ENCODE measurements at regions not wholly inside any gene's neighbourhood (a gene's known extent, or its start where the extent isn't known, plus 50 kb on each side); places are given as distances from the start of the nearest gene placed in this dataset.

GRCh38 chr6:169895926-169896761 lies 144.7 kb downstream of the ERMARD start:
- DNase-seq (ENCODE audit: low read depth in 3 of 3) = no peak

GRCh38 chr6:169895000-169895759 lies 143.8 kb downstream of the ERMARD start:
- no peak for DNase-seq (ENCODE audit: low read depth in 3 of 3)

DNA sequence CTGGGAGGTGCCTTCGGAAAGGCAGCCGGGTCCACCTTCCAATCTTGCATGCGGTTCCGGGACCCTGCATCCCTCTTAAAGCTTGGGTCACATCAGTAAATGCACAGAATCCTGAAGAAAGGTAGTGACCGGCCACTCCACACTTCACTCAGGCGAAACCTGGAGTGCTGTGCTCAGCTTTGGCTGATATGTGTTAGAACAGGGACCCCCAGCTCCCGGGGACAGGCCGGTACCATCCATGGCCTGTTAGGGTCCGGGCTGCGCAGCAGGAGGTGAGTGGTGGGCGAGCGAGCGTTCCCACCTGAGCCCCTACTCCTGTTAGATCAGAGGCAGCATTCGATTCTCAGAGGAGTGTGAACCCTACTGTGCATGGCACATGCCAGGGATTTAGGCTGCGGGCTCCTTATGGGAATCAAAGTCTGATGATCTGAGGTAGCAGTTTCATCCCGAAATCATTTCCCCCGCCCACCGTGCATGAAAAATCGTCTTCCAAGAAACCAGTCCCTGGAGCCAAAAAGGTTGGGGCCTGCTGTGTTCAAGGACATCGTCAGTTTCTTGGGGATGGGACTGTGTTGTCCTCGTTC lies 143.0 kb downstream of the ERMARD start:
- DNase-seq (ENCODE audit: low read depth in 3 of 3) = no peak

- DNase-seq (ENCODE audit: low read depth in 3 of 3) = no peak
These were observed 142.2 kb downstream of the ERMARD start for GRCh38 chr6:169893624-169894023.

- no peak for DNase-seq (ENCODE audit: low read depth in 3 of 3)
These were observed 140.4 kb downstream of the ERMARD start for GRCh38 chr6:169891846-169892245.

- DNase-seq (ENCODE audit: low read depth in 3 of 3) = no peak
These were observed 140.0 kb downstream of the ERMARD start for GRCh38 chr6:169891421-169891820.

DNA sequence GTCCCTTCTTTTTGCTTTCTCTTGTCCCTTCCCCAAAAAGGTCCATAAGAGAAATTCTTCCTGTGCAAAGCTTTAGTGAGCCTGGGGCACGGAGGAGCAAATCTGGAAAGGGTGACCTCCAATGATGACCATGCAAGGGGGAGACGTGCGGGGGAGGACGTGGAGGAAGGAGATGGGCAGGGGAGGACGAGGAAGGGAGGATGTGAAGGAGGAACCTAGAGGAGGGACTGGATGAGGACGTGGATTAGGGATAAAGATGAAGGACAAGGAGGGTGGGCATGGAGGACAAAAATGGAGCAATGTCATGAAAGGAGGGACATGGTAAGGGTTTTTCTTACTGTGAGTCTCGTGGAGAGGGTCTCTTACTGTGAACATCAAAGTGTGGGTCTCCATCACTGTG lies 139.5 kb downstream of the ERMARD start:
- no peak for DNase-seq (ENCODE audit: low read depth in 3 of 3)

- no peak for DNase-seq (ENCODE audit: low read depth in 3 of 3)
These were observed 138.6 kb downstream of the ERMARD start for GRCh38 chr6:169890049-169890448.

DNA sequence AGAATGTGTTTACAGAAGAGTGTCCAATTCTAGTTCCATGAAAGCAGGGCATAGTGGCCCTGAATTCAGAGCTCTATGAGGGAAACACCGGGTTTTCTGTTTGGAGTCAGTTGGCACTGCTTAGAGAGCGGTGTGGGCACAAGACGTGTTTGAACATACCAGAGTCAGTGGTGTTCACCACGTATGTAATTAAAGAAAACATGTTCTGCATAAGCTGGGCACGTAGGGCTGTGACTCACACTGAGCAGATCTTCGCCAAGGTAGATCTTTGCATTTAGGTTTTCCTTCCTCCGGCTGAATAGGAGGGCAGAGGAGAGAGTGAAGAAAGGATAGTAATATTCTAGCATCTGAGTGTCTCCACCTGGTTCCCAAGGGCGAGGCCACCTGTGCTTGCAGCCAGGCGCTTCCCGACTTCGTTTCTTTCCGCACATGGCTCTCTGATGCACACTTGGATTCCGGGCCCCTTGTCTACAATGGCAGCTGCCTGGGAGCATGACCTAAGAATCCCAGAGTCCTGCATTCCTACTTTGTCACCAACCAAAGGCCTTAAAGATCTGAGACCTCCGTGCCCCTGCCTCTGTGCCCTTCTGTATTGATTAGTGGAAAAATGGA lies 136.2 kb downstream of the ERMARD start:
- no peak for DNase-seq (ENCODE audit: low read depth in 3 of 3)

DNA sequence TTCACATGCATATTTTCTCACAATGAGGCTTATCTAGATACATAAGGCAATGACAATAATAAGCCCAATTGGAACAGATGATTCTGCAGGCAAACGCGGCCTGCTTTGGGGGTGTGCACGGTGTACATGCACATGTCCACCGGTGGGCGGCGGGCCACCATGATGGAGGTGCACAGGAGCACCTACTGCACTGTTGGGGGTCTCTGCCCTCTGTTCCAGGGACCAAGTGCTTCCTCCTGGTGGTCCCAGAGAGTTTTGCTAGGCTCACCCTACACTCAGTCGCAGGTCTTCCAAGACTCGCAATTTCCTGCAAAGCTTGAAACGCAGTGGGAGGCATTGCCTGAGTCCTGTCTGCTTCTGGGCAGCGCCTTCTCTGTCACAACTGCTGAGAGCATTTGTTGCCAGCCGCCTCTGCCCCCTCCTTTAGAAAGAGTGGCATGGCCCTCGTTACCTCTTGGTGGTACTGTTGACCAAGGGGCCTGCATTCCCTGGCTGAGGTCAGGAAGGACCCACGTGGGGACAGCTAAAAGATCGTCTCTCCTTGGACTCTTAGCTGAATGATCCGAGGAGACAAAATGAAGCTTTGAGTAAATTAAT lies 135.3 kb downstream of the ERMARD start:
- no peak for DNase-seq (ENCODE audit: low read depth in 3 of 3)

DNA sequence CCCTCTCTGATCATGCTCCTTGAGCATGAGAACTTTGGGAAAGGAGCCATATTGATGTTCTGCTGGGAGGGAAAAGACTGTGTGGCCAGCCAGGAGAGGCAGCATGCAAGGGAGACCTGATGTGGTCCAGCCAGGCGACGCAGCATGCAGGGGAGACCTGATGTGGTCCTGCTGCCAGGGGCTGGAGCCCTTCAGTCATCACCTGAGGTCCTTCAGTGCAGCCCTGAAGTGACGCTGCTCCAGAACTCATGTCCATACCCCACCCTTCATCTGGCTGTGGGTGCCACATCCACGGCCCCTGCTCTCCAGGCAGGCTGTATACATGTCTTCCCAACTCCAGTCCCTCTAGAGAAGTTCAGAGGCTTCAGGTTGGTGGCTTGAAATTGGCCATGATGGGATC lies 134.4 kb downstream of the ERMARD start:
- no peak for DNase-seq (ENCODE audit: low read depth in 3 of 3)

DNA sequence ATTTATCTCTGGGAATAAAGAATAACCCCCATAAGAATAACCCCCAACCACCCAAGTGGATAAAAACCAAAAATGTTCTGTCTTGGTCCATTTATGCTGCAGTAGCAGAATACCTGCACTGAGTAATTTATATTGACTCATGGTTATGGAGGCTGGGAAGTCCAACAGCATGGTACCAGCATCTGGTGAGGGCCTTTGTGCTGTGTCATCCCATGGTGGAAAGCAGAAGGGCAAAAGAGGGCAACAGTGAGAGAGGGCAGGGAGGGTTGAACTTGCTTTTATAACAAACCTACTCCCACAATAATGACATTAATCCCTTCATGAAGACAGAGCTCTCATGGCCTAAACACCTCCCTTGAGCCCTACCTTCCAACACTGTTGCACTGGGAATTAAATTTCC lies 133.7 kb downstream of the ERMARD start:
- DNase-seq (ENCODE audit: low read depth in 3 of 3) = no peak

- no peak for DNase-seq (ENCODE audit: low read depth in 3 of 3)
These were observed 132.7 kb downstream of the ERMARD start for GRCh38 chr6:169884158-169884557.

DNA sequence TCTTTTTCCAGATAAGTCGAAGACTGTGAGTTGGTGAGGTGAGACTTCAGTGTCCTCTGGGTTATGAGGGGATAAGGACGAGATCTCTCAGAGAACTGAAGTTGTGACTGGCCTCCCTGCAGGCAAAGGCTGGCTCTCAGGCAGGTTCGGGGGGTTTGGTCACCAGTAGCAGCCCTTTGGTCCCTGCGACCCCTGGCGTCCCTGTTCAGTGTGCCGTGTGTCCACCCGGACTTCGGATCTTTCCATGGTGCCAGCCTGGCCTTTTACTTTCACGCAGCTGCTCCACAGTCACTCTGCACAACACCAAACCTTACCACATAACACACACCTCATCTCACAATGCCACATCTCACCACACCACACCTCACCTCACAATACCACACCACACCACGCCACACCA lies 131.9 kb downstream of the ERMARD start:
- DNase-seq (ENCODE audit: low read depth in 3 of 3) = no peak

DNA sequence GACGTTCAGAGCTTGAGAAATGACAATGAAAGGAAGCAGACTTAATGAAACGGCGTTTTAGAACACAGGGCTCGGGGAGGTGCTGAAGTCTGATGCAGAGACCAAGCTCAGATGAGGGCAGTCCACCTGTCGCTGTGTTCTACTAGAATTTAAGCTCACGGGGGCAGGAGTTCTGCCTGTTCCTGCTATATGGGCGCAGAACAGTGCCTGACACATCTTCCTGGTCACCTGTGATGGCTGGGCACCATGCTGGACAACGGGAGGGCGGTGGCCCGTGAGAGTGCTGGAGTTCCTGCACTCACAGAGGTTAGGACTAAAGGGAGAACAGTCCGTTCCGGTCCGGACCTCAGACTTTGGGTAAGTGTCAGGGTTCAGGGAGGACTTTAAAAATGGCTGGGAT lies 130.6 kb downstream of the ERMARD start:
- no peak for DNase-seq (ENCODE audit: low read depth in 3 of 3)

- no peak for DNase-seq (ENCODE audit: low read depth in 3 of 3)
These were observed 130.0 kb downstream of the ERMARD start for GRCh38 chr6:169881398-169881797.

- DNase-seq (ENCODE audit: low read depth in 3 of 3) = no peak
These were observed 129.1 kb downstream of the ERMARD start for GRCh38 chr6:169880516-169880915.

- DNase-seq (ENCODE audit: low read depth in 3 of 3) = no peak
These were observed 117.9 kb downstream of the ERMARD start for GRCh38 chr6:169869301-169869700.

DNA sequence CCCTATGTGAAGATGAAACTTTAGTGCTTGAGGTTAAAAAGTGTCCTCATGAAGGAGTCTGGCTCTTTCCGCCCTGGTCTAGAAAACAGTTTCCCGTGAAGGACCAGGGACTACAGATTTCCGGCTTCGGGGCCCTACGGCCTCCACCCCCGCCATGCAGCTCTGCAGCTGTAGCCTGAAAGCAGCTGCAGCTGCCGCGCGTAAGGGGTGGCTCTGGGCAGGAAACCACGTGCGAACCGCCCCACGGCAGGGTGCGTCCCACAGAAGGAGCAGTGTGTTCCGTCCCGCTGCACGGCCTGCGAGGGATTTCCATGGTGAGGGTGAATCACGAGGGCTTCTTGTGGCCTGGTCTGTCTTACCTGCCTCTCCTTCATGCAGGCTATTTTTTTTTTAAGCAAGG lies 117.0 kb downstream of the ERMARD start:
- peak in 2 of 3 experiments; percentile 12 to 17 for DNase-seq (ENCODE audit: low read depth in 3 of 3)

DNA sequence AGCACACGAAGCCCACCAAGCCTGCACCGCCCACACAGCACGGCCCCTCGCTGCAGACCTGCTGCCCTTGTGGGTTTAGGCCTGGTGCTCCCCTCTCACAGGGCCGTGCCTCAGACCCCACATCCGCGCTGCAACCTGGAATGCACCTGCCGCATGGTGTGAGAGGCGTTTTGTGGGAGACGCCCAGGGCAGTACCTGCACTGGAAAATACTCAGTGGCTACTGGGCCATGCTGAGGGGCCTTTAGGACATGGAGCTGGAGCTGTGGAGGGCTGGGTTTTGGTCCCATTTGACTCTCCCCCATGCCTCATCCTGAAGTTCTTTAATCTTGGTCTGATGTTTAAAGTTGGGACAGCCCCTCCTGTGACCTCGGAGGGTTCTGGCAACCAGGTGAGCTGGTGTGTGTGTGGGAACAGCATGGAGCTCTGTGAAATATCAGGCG lies 116.3 kb downstream of the ERMARD start:
- DNase-seq (ENCODE audit: low read depth in 3 of 3) = no peak

- no peak for DNase-seq (ENCODE audit: low read depth in 3 of 3)
These were observed 115.5 kb downstream of the ERMARD start for GRCh38 chr6:169866668-169867521.

Measured in stimulated activated CD4-positive, alpha-beta T cell treated with anti-CD3 and anti-CD28 coated beads, TNF-alpha, amount 100 ng/mL, for 4 hours (primary cell).